Hepatocyte (in vitro differentiated cells): ENCODE measurements at regions not wholly inside any gene's neighbourhood (a gene's known extent, or its start where the extent isn't known, plus 50 kb on each side); places are given as distances from the start of the nearest gene placed in this dataset.

Source experiments
- DNase-seq: peaks from one replicate; pipeline ENCODE4 v3.0.0-alpha.2; 2016; ENCODE audit warnings: low spot score
- H2AFZ ChIP-seq: fragments of 200-600 bp; sonication (generic); 2 replicates; pipeline ENCODE4 v1.6.0; 2016; ENCODE audit warnings: antibody characterized with exemption, mild to moderate bottlenecking
- H3K27ac ChIP-seq: fragments of 200-600 bp; sonication (generic); 2 replicates; pipeline ENCODE4 v1.5.1; 2016; ENCODE audit warnings: mild to moderate bottlenecking
- H3K27me3 ChIP-seq: fragments of 200-600 bp; sonication (generic); 2 replicates; pipeline ENCODE4 v1.6.1; 2016
- H3K36me3 ChIP-seq: fragments of 200-600 bp; sonication (generic); replicated peaks from 2 replicates; pipeline ENCODE4 v1.5.1; 2016; ENCODE audit warnings: low read depth; ENCODE audit not compliant: insufficient read depth
- H3K4me1 ChIP-seq: fragments of 200-600 bp; sonication (generic); 2 replicates; pipeline ENCODE4 v1.5.1; 2016; ENCODE audit warnings: mild to moderate bottlenecking, moderate library complexity; ENCODE audit not compliant: insufficient read depth
- H3K4me2 ChIP-seq: fragments of 200-600 bp; sonication (generic); 2 replicates; pipeline ENCODE4 v1.6.0; 2016
- H3K4me3 ChIP-seq: fragments of 200-600 bp; sonication (generic); 2 replicates; pipeline ENCODE4 v1.5.1; 2016; ENCODE audit warnings: mild to moderate bottlenecking
- H3K79me2 ChIP-seq: fragments of 200-600 bp; sonication (generic); 2 replicates; pipeline ENCODE4 v1.6.0; 2017; ENCODE audit warnings: mild to moderate bottlenecking
- H3K9me2 ChIP-seq: fragments of 200-600 bp; sonication (generic); replicated peaks from 2 replicates; pipeline ENCODE4 v1.6.0; 2017; ENCODE audit warnings: mild to moderate bottlenecking; ENCODE audit not compliant: insufficient read depth
- H3K9me3 ChIP-seq: fragments of 200-600 bp; sonication (generic); 2 replicates; pipeline ENCODE4 v1.5.1; 2016; ENCODE audit warnings: low read depth, mild to moderate bottlenecking
- H4K20me1 ChIP-seq: fragments of 200-600 bp; sonication (generic); 2 replicates; pipeline ENCODE4 v1.6.0; 2016; ENCODE audit warnings: mild to moderate bottlenecking; ENCODE audit not compliant: insufficient read depth, poor library complexity, severe bottlenecking
- CTCF ChIP-seq: fragments of 200-600 bp; sonication (generic); IDR thresholded peaks from 2 replicates; pipeline ENCODE4 v1.5.1; 2016; ENCODE audit warnings: antibody characterized with exemption, mild to moderate bottlenecking; ENCODE audit not compliant: poor library complexity
- EZH2 ChIP-seq: fragments of 200-600 bp; sonication (generic); IDR thresholded peaks from 2 replicates; pipeline ENCODE4 v1.6.1; 2016; ENCODE audit warnings: antibody characterized with exemption, mild to moderate bottlenecking, borderline replicate concordance
- EZH2phosphoT487 ChIP-seq: fragments of 200-600 bp; sonication (generic); IDR thresholded peaks from one replicate; pipeline ENCODE4 v1.6.1; 2018; ENCODE audit warnings: antibody characterized with exemption, mild to moderate bottlenecking, low read depth, moderate library complexity; ENCODE audit not compliant: unreplicated experiment, severe bottlenecking
- WGBS: methylation state at CpG from one replicate; pipeline ENCODE4 v1.1.6; 2016; ENCODE audit warnings: low lambda C conversion rate; ENCODE audit errors: missing lambda C conversion rate; 5-methylcytosine and 5-hydroxymethylcytosine counted together

- TF ChIP-seq EZH2 (no peak), EZH2phosphoT487 (no peak)
These were observed 93.7 kb downstream of the SKIDA1 start for GRCh38 chr10:21431799-21432198.

GRCh38 chr10:21427804-21428481 is 97.5 kb downstream of the SKIDA1 start:
- Histone ChIP-seq H4K20me1 (no peaks in the 10 kb centered on the region), H3K36me3 (no peaks in the 10 kb centered on the region), H3K4me3 (no peak overlapping the region), H3K27ac (no peak overlapping the region), H2AFZ (no peak overlapping the region), H3K27me3 (no peaks in the 10 kb centered on the region), H3K9me3 (no peaks in the 10 kb centered on the region), H3K4me1 (no peaks in the 10 kb centered on the region), H3K4me2 (no peak overlapping the region), H3K79me2 (no peaks in the 10 kb centered on the region), H3K9me2 (no peaks in the 10 kb centered on the region)
- TF ChIP-seq CTCF: no peak
- TF ChIP-seq EZH2phosphoT487: no peak
- WGBS: 90% methylated on average over 6 of the region's 6 CpGs
- no peak for DNase-seq

More at GRCh38 chr10:21431799-21432198, 93.7 kb downstream of the SKIDA1 start:
- no peaks in the 10 kb centered on the region for H4K20me1 ChIP-seq
- H3K4me2 ChIP-seq: no peak overlapping the region
- H3K4me1 ChIP-seq: no peaks in the 10 kb centered on the region
- H3K4me3 ChIP-seq: no peak overlapping the region
- H3K79me2 ChIP-seq: no peaks in the 10 kb centered on the region
- no peaks in the 10 kb centered on the region for H3K27me3 ChIP-seq
- no peaks in the 10 kb centered on the region for H3K36me3 ChIP-seq
- H3K9me2 ChIP-seq: no peaks in the 10 kb centered on the region
- no peak for DNase-seq
- WGBS: 65% methylated on average over 2 of the region's 2 CpGs
- H3K27ac ChIP-seq: no peak overlapping the region
- H2AFZ ChIP-seq: no peak overlapping the region
- H3K9me3 ChIP-seq: no peaks in the 10 kb centered on the region

- TF ChIP-seq EZH2 (no peak), CTCF (no peak), EZH2phosphoT487 (no peak)
- H3K4me2 ChIP-seq: no peak overlapping the region
These were observed 101.0 kb downstream of the SKIDA1 start for GRCh38 chr10:21424459-21424861.

GRCh38 chr10:21423850-21424249 is 101.6 kb downstream of the SKIDA1 start:
- Histone ChIP-seq H3K27me3 (no peaks in the 10 kb centered on the region), H3K9me2 (no peaks in the 10 kb centered on the region), H3K9me3 (no peaks in the 10 kb centered on the region), H3K4me2 (no peak overlapping the region), H3K4me3 (no peak overlapping the region), H2AFZ (no peak overlapping the region), H3K4me1 (no peaks in the 10 kb centered on the region), H4K20me1 (no peaks in the 10 kb centered on the region), H3K79me2 (no peaks in the 10 kb centered on the region), H3K27ac (no peak overlapping the region), H3K36me3 (no peaks in the 10 kb centered on the region)
- WGBS: 95% methylated on average over 5 of the region's 5 CpGs
- no peak for DNase-seq
- TF ChIP-seq EZH2: no peak
- no peak for TF ChIP-seq CTCF

More at GRCh38 chr10:21424459-21424861, 101.0 kb downstream of the SKIDA1 start:
- no peak overlapping the region for H3K4me3 ChIP-seq
- no peaks in the 10 kb centered on the region for H3K9me2 ChIP-seq
- no peaks in the 10 kb centered on the region for H3K27me3 ChIP-seq
- H2AFZ ChIP-seq: no peak overlapping the region
- no peaks in the 10 kb centered on the region for H4K20me1 ChIP-seq
- no peaks in the 10 kb centered on the region for H3K36me3 ChIP-seq
- H3K27ac ChIP-seq: no peak overlapping the region
- H3K9me3 ChIP-seq: no peaks in the 10 kb centered on the region
- WGBS: 56% methylated on average over 3 of the region's 3 CpGs
- DNase-seq: no peak
- H3K79me2 ChIP-seq: no peaks in the 10 kb centered on the region
- H3K4me1 ChIP-seq: no peaks in the 10 kb centered on the region
